Kidney (tissue), 13 donors: ENCODE measurements at regions not wholly inside any gene's neighbourhood (a gene's known extent, or its start where the extent isn't known, plus 50 kb on each side); places are given as distances from the start of the nearest gene placed in this dataset.

Experiments used
- DNase-seq, 5 donors: peaks; one replicate each; pipeline ENCODE4 v3.0.0-alpha.2; 2013 to 2020
- FAIRE-seq: peaks from 2 replicates; lab custom pipeline; 2012; peaks lifted over from hg19 to GRCh38; lab: Jason Lieb, UNC
- H3K27ac ChIP-seq, 2 donors: one replicate each; pipeline ENCODE4 v1.7.0; 2013; ENCODE audit warnings: low read depth in 2 of 2, low read length in 2 of 2, inconsistent platforms in 1 of 2
- H3K27me3 ChIP-seq: one replicate; pipeline ENCODE4 v1.7.1; 2013; ENCODE audit warnings: low read length, inconsistent platforms; ENCODE audit not compliant: control insufficient read depth, insufficient read depth
- H3K36me3 ChIP-seq, 3 donors: one replicate each; pipeline versions ENCODE4 v1.7.0 to v1.7.1; 2013; ENCODE audit warnings: low read length in 3 of 3, control low read depth in 1 of 3, inconsistent platforms in 1 of 3; ENCODE audit not compliant: insufficient read depth in 3 of 3, control insufficient read depth in 2 of 3
- H3K4me1 ChIP-seq, 3 donors: one replicate each; pipeline versions ENCODE4 v1.7.0 to v1.7.1; 2013; ENCODE audit warnings: low read length in 3 of 3, inconsistent platforms in 1 of 3, low read depth in 1 of 3; ENCODE audit not compliant: control insufficient read depth in 2 of 3, insufficient read depth in 2 of 3
- H3K4me3 ChIP-seq, 3 donors: one replicate each; pipeline versions ENCODE4 v1.7.0 to v1.8.1; 2013; ENCODE audit warnings: low read length in 3 of 3, control low read depth in 1 of 3, inconsistent platforms in 1 of 3
- H3K9ac ChIP-seq, 3 donors: one replicate each; pipeline versions ENCODE4 v1.7.0 to v1.7.1; 2013; ENCODE audit warnings: low read length in 3 of 3, control low read depth in 1 of 3, inconsistent platforms in 1 of 3
- H3K9me3 ChIP-seq, 3 donors: one replicate each; pipeline versions ENCODE4 v1.7.0 to v1.7.1; 2013; ENCODE audit warnings: low read length in 3 of 3, control low read depth in 1 of 3, inconsistent platforms in 1 of 3; ENCODE audit not compliant: control insufficient read depth in 2 of 3, insufficient read depth in 1 of 3
- intact Hi-C: fragments of 100-400 bp; cut with DNase I; formaldehyde crosslinking; loops from one replicate; pipeline ENCODE4 v1.11.1; 2022
- TF ChIP-seq, protein P1 (sequence below): IDR thresholded peaks from 3 replicates; pipeline ENCODE4 v1.5.1; 2012; ENCODE audit warnings: mild to moderate bottlenecking, moderate library complexity, borderline replicate concordance; ENCODE audit not compliant: insufficient read depth; ENCODE audit errors: extremely low read depth
- donor health status: control.
- donor health status: control.
- donor health status: control.
- donor health status: control.
- donor health status: control.
- donor health status: DM: yes; HTN: yes; CAD: no.
- donor health status: Normal renal cell carcinoma (clear cell type).

DNA sequence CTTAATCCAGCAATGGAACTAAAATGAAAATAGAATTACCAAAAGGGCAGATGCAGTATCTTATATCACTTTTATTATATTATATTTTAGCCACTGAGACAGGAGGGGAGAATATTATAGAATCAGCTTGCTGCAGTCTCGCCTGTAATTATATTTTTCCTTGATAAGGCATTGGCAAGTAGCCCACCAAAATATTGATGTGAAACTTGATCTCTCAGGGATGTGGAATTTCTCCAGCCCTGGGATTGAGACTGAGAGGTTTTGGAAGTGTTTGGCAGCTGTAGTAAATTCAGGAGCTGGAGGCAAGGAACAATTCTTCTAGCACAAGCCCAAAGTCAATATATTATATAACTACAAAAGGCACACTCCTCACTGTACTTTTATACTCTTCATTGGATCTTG lies 142.1 kb upstream of the ADAMTSL1 start:
- intact Hi-C loops, result no loop called here
- Histone ChIP-seq H3K27ac (no peak overlapping the region), H3K27me3 (no peaks in the 10 kb centered on the region), H3K4me1 (peaks cover 0 to 2% (median 0%) of the 10 kb centered on the region in 3 donors), H3K4me3 (no peak overlapping the region), H3K9ac (no peak overlapping the region), H3K9me3 (no peaks in the 10 kb centered on the region), H3K36me3 (no peaks in the 10 kb centered on the region)
- peak in 3 of 5 donors; percentile 35 to 92 (median 87) for DNase-seq
- TF ChIP-seq, protein P1, sequence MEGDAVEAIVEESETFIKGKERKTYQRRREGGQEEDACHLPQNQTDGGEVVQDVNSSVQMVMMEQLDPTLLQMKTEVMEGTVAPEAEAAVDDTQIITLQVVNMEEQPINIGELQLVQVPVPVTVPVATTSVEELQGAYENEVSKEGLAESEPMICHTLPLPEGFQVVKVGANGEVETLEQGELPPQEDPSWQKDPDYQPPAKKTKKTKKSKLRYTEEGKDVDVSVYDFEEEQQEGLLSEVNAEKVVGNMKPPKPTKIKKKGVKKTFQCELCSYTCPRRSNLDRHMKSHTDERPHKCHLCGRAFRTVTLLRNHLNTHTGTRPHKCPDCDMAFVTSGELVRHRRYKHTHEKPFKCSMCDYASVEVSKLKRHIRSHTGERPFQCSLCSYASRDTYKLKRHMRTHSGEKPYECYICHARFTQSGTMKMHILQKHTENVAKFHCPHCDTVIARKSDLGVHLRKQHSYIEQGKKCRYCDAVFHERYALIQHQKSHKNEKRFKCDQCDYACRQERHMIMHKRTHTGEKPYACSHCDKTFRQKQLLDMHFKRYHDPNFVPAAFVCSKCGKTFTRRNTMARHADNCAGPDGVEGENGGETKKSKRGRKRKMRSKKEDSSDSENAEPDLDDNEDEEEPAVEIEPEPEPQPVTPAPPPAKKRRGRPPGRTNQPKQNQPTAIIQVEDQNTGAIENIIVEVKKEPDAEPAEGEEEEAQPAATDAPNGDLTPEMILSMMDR, result no peak
- FAIRE-seq, result no peak

DNA sequence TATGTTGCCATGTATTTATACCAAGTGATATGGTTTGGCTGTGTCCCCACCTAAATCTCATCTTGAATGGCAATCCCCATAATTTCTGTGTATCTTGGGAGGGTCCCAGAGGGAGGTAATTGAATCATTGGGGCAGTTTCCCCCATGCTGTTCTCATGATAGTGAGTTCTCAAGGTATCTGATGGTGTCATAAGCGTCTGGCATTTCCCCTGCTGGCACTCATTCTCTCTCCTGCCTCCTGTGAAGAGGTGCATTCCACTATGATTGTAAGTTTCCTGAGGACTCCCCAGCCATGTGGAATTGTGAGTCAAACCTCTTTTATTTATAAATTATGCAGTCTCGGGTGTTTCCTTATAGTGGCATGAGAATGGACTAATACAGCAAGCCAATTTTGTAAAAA lies 140.8 kb upstream of the ADAMTSL1 start:
- H3K4me1 ChIP-seq, result peaks cover 0 to 2% (median 0%) of the 10 kb centered on the region in 3 donors
- H3K36me3 ChIP-seq, result no peaks in the 10 kb centered on the region
- intact Hi-C loops, result no loop called here
- no peak for FAIRE-seq
- no peak overlapping the region for H3K9ac ChIP-seq
- no peak for DNase-seq
- TF ChIP-seq, protein P1, result no peak
- H3K27ac ChIP-seq, result no peak overlapping the region
- no peaks in the 10 kb centered on the region for H3K9me3 ChIP-seq
- H3K27me3 ChIP-seq, result no peaks in the 10 kb centered on the region
- H3K4me3 ChIP-seq, result no peak overlapping the region

- FAIRE-seq, result no peak
- intact Hi-C loops, result no loop called here
- H3K36me3 ChIP-seq, result no peaks in the 10 kb centered on the region
- no peak overlapping the region for H3K27ac ChIP-seq
- H3K4me1 ChIP-seq, result peaks cover 0 to 2% (median 0%) of the 10 kb centered on the region in 3 donors
- H3K27me3 ChIP-seq, result no peaks in the 10 kb centered on the region
- DNase-seq, result no peak
- H3K9me3 ChIP-seq, result no peaks in the 10 kb centered on the region
- TF ChIP-seq, protein P1, result no peak
- H3K4me3 ChIP-seq, result no peak overlapping the region
- H3K9ac ChIP-seq, result no peak overlapping the region
Observed at GRCh38 chr9:18335825-18336224, 138.1 kb upstream of the ADAMTSL1 start.

- Histone ChIP-seq H3K36me3 (no peaks in the 10 kb centered on the region), H3K9ac (no peak overlapping the region), H3K27ac (no peak overlapping the region), H3K9me3 (no peaks in the 10 kb centered on the region), H3K4me3 (no peak overlapping the region), H3K4me1 (no peaks in the 10 kb centered on the region), H3K27me3 (no peaks in the 10 kb centered on the region)
- DNase-seq, result no peak
- FAIRE-seq, result no peak
- TF ChIP-seq, protein P1, result no peak
- intact Hi-C loops, result no loop called here
Observed at GRCh38 chr9:18338042-18338441, 135.9 kb upstream of the ADAMTSL1 start.
